Liver (tissue), 8 donors: ENCODE measurements at regions not wholly inside any gene's neighbourhood (a gene's known extent, or its start where the extent isn't known, plus 50 kb on each side); places are given as distances from the start of the nearest gene placed in this dataset.

Source experiments
- DNase-seq: peaks from one replicate; pipeline ENCODE4 v3.0.0-alpha.2; 2017; ENCODE audit warnings: low spot score
- H3K27ac ChIP-seq, 2 donors: one replicate each; pipeline ENCODE4 v1.7.0; 2013; ENCODE audit warnings: inconsistent platforms in 2 of 2, low read length in 2 of 2, control low read depth in 1 of 2, low read depth in 1 of 2, mild to moderate bottlenecking in 1 of 2
- H3K27me3 ChIP-seq, 4 donors: one replicate each; pipeline versions ENCODE4 v1.6.1 to v1.7.0; 2013; ENCODE audit warnings: low read length in 3 of 4, inconsistent platforms in 1 of 4, mild to moderate bottlenecking in 1 of 4, moderate library complexity in 1 of 4; ENCODE audit not compliant: control insufficient read depth in 4 of 4, insufficient read depth in 4 of 4
- H3K36me3 ChIP-seq, 4 donors: one replicate each; pipeline versions ENCODE4 v1.6.1 to v1.7.0; 2013; ENCODE audit warnings: low read length in 3 of 4, mild to moderate bottlenecking in 3 of 4, low read depth in 1 of 4, moderate library complexity in 1 of 4; ENCODE audit not compliant: control insufficient read depth in 4 of 4, insufficient read depth in 3 of 4
- H3K4me1 ChIP-seq, 4 donors: one replicate each; pipeline versions ENCODE4 v1.6.1 to v1.7.0; 2013; ENCODE audit warnings: low read length in 3 of 4, mild to moderate bottlenecking in 3 of 4, moderate library complexity in 1 of 4; ENCODE audit not compliant: control insufficient read depth in 4 of 4, insufficient read depth in 4 of 4
- H3K4me3 ChIP-seq, 3 donors: one replicate each; pipeline versions ENCODE4 v1.6.1 to v1.7.0; 2013; ENCODE audit warnings: low read length in 3 of 3, control low read depth in 1 of 3, low read depth in 1 of 3, mild to moderate bottlenecking in 1 of 3
- H3K9ac ChIP-seq, 2 donors: one replicate each; pipeline ENCODE4 v1.7.0; 2013; ENCODE audit warnings: low read length in 2 of 2, mild to moderate bottlenecking in 2 of 2, moderate library complexity in 2 of 2, control low read depth in 1 of 2, low read depth in 1 of 2
- H3K9me3 ChIP-seq, 4 donors: one replicate each; pipeline versions ENCODE4 v1.6.1 to v1.7.0; 2013; ENCODE audit warnings: low read length in 3 of 4; ENCODE audit not compliant: control insufficient read depth in 4 of 4
- FOXA1 ChIP-seq: IDR thresholded peaks from 2 replicates; pipeline ENCODE4 v1.6.1; 2016; ENCODE audit warnings: antibody characterized with exemption
- GABPA ChIP-seq, 2 donors: IDR thresholded peaks in 1 of 2; conservative IDR thresholded peaks in 1 of 2; 2 replicates each; pipeline ENCODE4 v1.6.1; 2016; ENCODE audit warnings: antibody characterized with exemption in 2 of 2, mild to moderate bottlenecking in 1 of 2, moderate library complexity in 1 of 2
- HNF4A ChIP-seq, 2 donors: conservative IDR thresholded peaks; 2 replicates each; pipeline ENCODE4 v1.6.1; 2016; ENCODE audit warnings: antibody characterized with exemption in 2 of 2, mild to moderate bottlenecking in 2 of 2
- HNF4G ChIP-seq: IDR thresholded peaks from 2 replicates; pipeline ENCODE4 v1.6.1; 2016; ENCODE audit warnings: antibody characterized with exemption
- JUND ChIP-seq, 2 donors: IDR thresholded peaks; 2 replicates each; pipeline ENCODE4 v1.6.1; 2016; ENCODE audit warnings: antibody characterized with exemption in 2 of 2
- RAD21 ChIP-seq, 2 donors: IDR thresholded peaks; 2 replicates each; pipeline ENCODE4 v1.6.1; 2016; ENCODE audit warnings: antibody characterized with exemption in 2 of 2, mild to moderate bottlenecking in 2 of 2
- REST ChIP-seq: IDR thresholded peaks from 2 replicates; pipeline ENCODE4 v1.6.1; 2016; ENCODE audit warnings: antibody characterized with exemption, mild to moderate bottlenecking
- SP1 ChIP-seq: IDR thresholded peaks from 2 replicates; pipeline ENCODE4 v1.6.1; 2018; ENCODE audit warnings: antibody characterized with exemption, mild to moderate bottlenecking
- TAF1 ChIP-seq: conservative IDR thresholded peaks from 2 replicates; pipeline ENCODE4 v1.6.1; 2016; ENCODE audit warnings: antibody characterized with exemption, mild to moderate bottlenecking
- YY1 ChIP-seq: IDR thresholded peaks from 2 replicates; pipeline ENCODE4 v1.6.1; 2016; ENCODE audit warnings: antibody characterized with exemption, mild to moderate bottlenecking
- WGBS: extraction: QIAGEN DNeasy Blood & Tissue Kit; methylation state at CpG from one replicate; pipeline ENCODE4 v1.1.7; 2013; 5-methylcytosine and 5-hydroxymethylcytosine counted together
- TF ChIP-seq, protein P1 (sequence below): fragments of 150-350 bp; IDR thresholded peaks from 2 replicates; pipeline ENCODE4 v1.5.1; 2017; ENCODE audit warnings: improper control_type of control experiment, low read depth, low read length; ENCODE audit not compliant: missing input control
- TF ChIP-seq, protein P2 (sequence below): IDR thresholded peaks from 2 replicates; pipeline ENCODE4 v1.6.1; 2016; ENCODE audit warnings: antibody characterized with exemption
- TF ChIP-seq, protein P3 (sequence below): IDR thresholded peaks from 2 replicates; pipeline ENCODE4 v1.6.1; 2016; ENCODE audit warnings: antibody characterized with exemption
- donor health status: healthy.
- donor health status: healthy.
- donor health status: healthy.
- donor health status: healthy.
- donor health status: healthy.

DNA sequence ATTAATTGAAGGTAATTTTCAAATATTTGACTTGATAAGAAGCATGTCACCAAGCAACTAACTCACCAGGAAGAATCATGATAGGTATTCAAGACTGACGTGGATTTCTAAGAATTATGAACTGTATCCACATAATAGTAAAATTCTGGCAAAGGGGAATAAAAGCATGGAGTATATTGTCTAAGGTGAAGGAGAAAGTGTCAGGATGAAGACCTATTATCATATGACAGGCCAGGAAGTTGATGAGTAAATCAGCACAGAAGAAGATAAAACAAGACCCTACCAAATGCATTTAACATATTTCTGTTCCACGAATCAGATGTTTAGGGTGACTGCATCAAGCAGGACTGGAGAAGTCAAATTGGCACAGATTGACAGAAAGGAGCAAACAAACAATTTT is 362.7 kb upstream of the MMS22L start:
- Histone ChIP-seq H3K9me3 (peaks cover 0 to under 1% (median 0%) of the 10 kb centered on the region in 4 donors), H3K4me3 (no peak overlapping the region), H3K36me3 (no peaks in the 10 kb centered on the region), H3K9ac (no peak overlapping the region), H3K27me3 (no peaks in the 10 kb centered on the region), H3K27ac (no peak overlapping the region), H3K4me1 (no peaks in the 10 kb centered on the region)
- DNase-seq, result no peak
- TF ChIP-seq SP1, result no peak
- TF ChIP-seq, protein P1, sequence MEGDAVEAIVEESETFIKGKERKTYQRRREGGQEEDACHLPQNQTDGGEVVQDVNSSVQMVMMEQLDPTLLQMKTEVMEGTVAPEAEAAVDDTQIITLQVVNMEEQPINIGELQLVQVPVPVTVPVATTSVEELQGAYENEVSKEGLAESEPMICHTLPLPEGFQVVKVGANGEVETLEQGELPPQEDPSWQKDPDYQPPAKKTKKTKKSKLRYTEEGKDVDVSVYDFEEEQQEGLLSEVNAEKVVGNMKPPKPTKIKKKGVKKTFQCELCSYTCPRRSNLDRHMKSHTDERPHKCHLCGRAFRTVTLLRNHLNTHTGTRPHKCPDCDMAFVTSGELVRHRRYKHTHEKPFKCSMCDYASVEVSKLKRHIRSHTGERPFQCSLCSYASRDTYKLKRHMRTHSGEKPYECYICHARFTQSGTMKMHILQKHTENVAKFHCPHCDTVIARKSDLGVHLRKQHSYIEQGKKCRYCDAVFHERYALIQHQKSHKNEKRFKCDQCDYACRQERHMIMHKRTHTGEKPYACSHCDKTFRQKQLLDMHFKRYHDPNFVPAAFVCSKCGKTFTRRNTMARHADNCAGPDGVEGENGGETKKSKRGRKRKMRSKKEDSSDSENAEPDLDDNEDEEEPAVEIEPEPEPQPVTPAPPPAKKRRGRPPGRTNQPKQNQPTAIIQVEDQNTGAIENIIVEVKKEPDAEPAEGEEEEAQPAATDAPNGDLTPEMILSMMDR, result no peak
- no peak for TF ChIP-seq FOXA1
- TF ChIP-seq, protein P2, sequence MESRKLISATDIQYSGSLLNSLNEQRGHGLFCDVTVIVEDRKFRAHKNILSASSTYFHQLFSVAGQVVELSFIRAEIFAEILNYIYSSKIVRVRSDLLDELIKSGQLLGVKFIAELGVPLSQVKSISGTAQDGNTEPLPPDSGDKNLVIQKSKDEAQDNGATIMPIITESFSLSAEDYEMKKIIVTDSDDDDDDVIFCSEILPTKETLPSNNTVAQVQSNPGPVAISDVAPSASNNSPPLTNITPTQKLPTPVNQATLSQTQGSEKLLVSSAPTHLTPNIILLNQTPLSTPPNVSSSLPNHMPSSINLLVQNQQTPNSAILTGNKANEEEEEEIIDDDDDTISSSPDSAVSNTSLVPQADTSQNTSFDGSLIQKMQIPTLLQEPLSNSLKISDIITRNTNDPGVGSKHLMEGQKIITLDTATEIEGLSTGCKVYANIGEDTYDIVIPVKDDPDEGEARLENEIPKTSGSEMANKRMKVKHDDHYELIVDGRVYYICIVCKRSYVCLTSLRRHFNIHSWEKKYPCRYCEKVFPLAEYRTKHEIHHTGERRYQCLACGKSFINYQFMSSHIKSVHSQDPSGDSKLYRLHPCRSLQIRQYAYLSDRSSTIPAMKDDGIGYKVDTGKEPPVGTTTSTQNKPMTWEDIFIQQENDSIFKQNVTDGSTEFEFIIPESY, result no peak
- TF ChIP-seq YY1, result no peak
- no peak for TF ChIP-seq TAF1
- TF ChIP-seq HNF4A (conservative IDR thresholded peaks at IDR 0.05), result no peak
- TF ChIP-seq JUND (IDR thresholded peaks at IDR 0.05), result no peak
- no peak for TF ChIP-seq GABPA (IDR thresholded peaks at IDR 0.05 in 1 of 2, conservative IDR thresholded peaks at IDR 0.05 in 1 of 2)
- no peak for TF ChIP-seq HNF4G
- no peak for TF ChIP-seq RAD21 (IDR thresholded peaks at IDR 0.05)
- no peak for TF ChIP-seq REST
- WGBS, result 50% methylated on average over 2 of the region's 2 CpGs

DNA sequence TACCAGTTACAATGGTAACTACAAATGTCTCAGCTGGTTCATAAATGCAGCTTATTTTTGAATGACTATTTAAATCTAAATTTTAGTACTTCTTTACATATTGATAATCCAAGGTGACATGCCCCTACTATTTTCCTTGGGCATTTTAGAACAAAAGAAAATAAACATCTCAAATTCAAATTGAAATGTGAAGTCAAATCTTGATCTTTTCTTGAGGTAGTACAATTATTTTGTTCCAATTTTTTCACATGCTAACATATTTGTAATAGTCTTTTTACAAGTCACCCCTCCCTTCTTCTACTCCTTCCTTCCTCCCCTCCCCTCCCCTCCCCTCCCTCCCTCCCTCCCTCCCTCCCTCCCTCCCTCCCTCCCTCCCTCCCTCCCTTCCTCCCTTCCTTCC is 370.1 kb upstream of the MMS22L start:
- Histone ChIP-seq H3K4me3 (no peak overlapping the region), H3K36me3 (no peaks in the 10 kb centered on the region), H3K9me3 (no peaks in the 10 kb centered on the region), H3K9ac (no peak overlapping the region), H3K4me1 (no peaks in the 10 kb centered on the region), H3K27me3 (no peaks in the 10 kb centered on the region), H3K27ac (no peak overlapping the region)
- TF ChIP-seq, protein P3, sequence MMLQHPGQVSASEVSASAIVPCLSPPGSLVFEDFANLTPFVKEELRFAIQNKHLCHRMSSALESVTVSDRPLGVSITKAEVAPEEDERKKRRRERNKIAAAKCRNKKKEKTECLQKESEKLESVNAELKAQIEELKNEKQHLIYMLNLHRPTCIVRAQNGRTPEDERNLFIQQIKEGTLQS, result no peak
- TF ChIP-seq, protein P2, result no peak
- TF ChIP-seq JUND (IDR thresholded peaks at IDR 0.05) (no peak), RAD21 (IDR thresholded peaks at IDR 0.05) (no peak)
- no peak for DNase-seq
